GM18517 (cell line): ENCODE measurements at regions not wholly inside any gene's neighbourhood (a gene's known extent, or its start where the extent isn't known, plus 50 kb on each side); places are given as distances from the start of the nearest gene placed in this dataset.

Experiments
- ATAC-seq: cut with Tn5 transposase; IDR thresholded peaks from one replicate; pipeline ENCODE4 v1.9.1; 2021; ENCODE audit warnings: mild to moderate bottlenecking, moderate library complexity; ENCODE audit not compliant: unreplicated experiment

DNA sequence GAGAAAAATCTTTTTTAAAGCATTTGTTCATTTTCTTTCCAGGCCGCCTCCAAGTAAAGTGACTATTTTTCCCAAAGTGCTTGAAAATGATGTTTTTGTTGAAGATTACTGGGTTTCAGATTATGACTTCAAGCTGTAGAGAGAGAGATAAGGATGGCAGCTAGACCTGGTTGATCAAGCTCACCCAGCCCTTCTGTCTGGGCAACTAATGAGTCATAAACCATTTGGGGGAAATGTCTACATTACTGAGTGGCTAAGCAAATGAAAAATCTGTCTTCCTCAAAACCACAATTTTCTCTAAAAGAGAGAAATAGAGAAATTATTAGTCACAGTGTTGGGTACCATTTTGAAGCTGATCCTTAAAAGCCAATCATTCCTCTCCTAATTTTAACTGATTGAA lies 355.4 kb upstream of the CPEB2 start:
- ATAC-seq, result no peak

- no peak for ATAC-seq
These were observed 352.2 kb upstream of the CPEB2 start for GRCh38 chr4:14650127-14650526.

- no peak for ATAC-seq
These were observed 349.8 kb upstream of the CPEB2 start for GRCh38 chr4:14652522-14652921.

DNA sequence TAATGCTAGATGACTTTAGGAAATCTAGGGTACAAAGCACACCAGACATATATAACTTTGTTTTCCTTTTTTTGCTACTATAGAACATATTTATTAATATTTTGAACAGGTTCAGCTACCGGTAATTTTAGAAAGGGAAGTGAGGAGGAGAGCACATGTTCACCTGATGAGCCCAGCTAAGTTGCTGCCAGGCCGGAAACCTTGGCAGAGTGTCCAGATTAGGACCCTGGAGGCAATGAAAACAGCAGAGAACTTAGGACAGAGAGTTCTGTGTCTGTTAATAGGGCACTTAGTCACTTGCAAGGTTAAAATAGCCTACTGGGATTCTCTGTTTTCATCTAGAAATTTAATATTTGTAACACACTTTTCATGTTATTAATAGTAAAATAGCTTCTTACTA lies 348.9 kb upstream of the CPEB2 start:
- no peak for ATAC-seq

- no peak for ATAC-seq
These were observed 343.0 kb upstream of the CPEB2 start for GRCh38 chr4:14659286-14659685.

- ATAC-seq, result no peak
These were observed 334.6 kb upstream of the CPEB2 start for GRCh38 chr4:14667624-14668151.

DNA sequence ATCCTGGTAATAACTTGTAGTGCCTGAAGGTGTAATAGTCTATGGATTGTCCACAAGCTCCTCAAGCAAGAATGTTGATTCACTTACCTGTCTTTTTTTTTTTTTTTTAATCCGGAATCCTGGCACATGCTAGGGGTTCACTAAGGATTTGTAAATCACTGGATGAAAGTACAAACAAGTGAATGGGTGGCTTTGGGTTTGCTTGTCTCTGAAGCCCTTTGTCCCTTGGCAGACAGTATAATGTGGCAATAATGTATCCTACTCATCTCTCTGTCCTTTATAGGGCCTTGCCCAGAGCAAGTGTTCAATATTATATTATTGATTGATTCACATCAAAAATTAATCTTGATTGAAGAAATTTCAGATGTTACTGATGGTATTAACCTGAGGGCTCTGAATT lies 334.0 kb upstream of the CPEB2 start:
- ATAC-seq, result no peak

GRCh38 chr4:14669371-14669770 lies 332.9 kb upstream of the CPEB2 start:
- ATAC-seq, result no peak

DNA sequence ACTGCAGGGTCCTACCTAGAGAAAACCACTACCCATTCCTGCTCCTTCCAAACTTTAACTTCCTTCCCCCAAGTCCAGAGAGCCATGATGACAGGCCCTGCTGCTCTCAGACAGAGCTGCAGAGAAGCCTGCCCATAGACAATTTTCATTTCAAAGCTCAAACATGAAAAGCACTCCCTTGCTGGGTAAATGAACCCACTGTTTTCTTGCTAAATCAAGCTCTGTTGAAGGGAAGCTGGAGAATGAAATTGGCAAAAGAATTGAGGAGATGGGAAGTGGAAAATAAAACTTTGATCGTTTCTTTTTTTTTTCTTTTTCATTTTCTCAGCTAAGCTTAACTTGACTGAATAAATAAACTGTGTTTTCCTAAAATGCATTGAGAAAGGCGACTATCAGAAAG lies 331.1 kb upstream of the CPEB2 start:
- no peak for ATAC-seq

GRCh38 chr4:14675279-14675985 lies 326.8 kb upstream of the CPEB2 start:
- ATAC-seq, result no peak

- ATAC-seq, result no peak
These were observed 322.4 kb upstream of the CPEB2 start for GRCh38 chr4:14679906-14680305.

GRCh38 chr4:14681330-14681729 lies 321.0 kb upstream of the CPEB2 start:
- no peak for ATAC-seq

GRCh38 chr4:14693728-14694127 lies 308.6 kb upstream of the CPEB2 start:
- no peak for ATAC-seq

DNA sequence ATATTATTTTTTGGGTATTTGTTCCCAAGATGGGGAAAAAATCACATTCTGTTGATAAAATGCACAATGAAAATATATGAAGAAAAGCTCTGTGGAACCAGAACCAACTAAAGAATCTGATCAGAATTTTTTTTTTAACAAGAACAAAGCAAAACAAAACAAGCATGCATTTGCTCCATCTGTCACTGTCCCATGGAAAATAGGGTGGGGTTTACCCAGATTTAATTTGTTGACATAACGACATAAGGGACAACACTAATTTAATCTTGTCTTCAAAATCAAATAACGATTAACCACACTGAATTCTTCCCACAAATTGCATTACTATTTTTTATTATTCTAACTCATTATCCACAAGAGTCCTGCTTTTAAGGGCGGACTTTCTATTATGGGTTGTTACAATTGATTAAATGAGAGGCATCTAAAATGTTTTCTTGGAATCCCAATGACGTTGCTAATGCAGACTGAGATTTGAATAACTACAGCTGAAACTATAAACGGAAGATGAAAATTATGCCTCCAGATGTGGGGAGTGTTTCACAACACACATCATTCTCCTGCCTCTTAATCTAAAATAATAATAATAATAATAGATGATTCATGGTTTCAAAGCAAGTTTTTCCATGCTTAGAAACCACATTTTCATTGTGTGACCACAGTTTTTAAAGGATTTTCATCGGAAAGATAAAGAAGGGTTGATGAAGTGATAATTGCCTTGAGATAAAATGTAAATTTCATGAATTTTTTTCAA lies 307.0 kb upstream of the CPEB2 start:
- no peak for ATAC-seq

GRCh38 chr4:14700083-14700482 lies 302.2 kb upstream of the CPEB2 start:
- no peak for ATAC-seq

- no peak for ATAC-seq
These were observed 301.7 kb upstream of the CPEB2 start for GRCh38 chr4:14700544-14700943.

GRCh38 chr4:14701389-14701788 lies 300.9 kb upstream of the CPEB2 start:
- ATAC-seq, result no peak

DNA sequence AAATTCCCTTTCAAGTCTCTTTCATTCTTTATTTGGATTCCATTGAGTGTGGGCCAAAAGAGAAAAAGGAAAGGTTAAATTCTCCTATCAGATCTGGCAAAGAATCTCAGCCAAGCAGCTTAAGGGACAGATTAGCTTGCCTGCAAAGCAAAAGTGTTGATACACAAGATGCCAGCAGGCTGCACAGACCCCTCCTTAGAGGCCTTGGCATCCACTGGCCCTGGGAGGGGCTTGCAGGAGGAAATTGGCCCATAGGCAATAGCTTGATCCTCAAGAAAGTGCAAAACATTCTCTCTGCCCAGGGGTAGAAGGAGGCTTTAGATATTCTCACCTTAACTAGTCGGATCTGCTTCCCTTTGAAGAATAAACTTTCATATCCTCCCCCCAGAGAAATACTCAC lies 300.4 kb upstream of the CPEB2 start:
- no peak for ATAC-seq

DNA sequence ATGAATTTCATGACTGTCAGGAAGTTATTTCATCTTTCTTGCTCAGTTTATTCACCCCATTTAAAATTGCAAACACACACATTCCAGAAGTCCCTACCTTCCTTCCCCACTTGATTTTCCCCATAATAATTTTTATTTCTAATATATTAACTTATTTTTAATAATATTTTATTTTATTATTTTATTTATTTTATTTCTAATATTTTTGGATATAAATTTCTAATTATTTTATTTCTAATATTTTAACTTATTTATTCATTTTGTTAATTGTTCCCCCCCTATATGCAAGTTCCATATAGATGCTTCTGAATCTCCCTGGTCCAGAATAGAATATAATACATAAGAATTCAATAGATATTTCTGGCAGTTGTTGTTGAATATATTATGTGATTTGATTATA lies 293.7 kb upstream of the CPEB2 start:
- ATAC-seq, result no peak

- no peak for ATAC-seq
These were observed 291.0 kb upstream of the CPEB2 start for GRCh38 chr4:14711259-14711658.

DNA sequence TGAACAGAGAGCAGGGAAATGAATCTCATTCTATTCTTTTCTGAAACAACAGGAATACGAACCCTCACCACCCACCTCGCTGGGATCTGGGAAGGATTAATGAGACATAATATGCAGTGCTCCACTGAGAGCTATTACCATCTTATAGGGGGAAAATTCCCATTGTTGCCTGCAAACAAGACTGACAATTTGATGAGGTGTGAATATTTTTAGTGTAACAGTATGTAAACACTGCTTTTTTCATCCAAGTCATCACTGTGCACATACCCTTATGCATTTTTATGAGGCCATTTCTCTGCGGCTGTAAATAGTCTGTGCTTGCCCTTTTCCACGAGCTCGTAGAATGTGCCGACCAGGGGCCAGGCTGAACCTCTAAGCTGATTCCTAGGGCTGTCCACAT lies 285.6 kb upstream of the CPEB2 start:
- ATAC-seq, result no peak

DNA sequence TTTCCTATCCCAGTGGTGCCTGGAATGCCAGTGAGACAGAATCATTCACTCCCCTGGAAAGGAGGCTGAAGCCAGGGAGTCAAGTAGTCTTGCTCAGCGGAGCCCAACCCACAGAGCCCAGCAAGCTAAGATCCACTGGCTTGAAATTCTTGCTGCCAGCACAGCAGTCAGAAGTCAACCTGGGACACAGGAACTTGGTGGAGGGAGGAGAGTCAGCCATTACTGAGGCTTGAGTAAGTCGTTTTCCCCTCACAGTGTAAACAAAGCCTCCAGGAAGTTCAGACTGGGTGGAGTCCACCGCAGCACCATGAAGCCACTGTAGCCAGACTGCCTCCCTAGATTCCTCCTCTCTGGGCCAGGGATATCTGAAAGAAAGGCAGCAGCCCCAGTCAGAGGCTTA lies 283.2 kb upstream of the CPEB2 start:
- no peak for ATAC-seq
